HG03521 (cell line): ENCODE measurements at regions not wholly inside any gene's neighbourhood (a gene's known extent, or its start where the extent isn't known, plus 50 kb on each side); places are given as distances from the start of the nearest gene placed in this dataset.
"Not testable (repeated sequence)": the region's sequence is repeated elsewhere in the genome, so short reads cannot be mapped to it uniquely, and the experiment has no call there.

Source experiments
- ATAC-seq: cut with Tn5 transposase; IDR thresholded peaks from one replicate; pipeline ENCODE4 v1.9.1; 2021; ENCODE audit warnings: mild to moderate bottlenecking, moderate library complexity; ENCODE audit not compliant: unreplicated experiment

DNA sequence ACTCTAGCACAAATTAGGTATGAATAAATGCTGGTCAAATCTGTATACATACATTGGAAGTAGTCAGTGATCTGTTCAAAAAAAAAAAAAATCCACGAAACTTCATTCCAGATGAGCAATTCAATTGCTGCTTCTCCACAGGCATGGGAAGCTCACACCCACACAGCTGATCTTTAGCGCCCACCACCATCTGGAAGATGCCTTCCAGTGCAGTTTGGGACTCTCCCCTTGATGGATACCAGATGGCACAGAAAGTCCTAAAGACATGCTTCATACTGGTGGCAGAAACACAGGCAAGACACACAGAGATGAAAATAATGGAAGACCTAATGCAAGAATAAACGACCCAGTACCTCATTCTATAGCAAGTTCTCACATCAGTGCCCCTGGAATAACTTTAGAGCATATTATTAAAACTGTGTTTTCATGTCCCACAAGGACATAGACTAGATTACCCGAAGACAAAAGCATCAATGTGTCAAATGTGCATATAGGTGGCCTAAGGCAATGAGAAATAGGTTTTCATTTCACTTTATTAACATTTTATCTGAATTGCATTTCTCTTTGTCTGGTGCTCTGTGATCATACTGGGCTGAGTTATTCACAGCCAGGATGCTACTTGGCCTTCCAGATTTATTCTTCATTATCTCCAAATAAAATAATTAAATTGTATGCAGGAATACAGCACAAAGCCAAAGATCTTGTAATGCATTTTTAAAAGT is 135.4 kb upstream of the TAS2R1 start:
- ATAC-seq: no peak

DNA sequence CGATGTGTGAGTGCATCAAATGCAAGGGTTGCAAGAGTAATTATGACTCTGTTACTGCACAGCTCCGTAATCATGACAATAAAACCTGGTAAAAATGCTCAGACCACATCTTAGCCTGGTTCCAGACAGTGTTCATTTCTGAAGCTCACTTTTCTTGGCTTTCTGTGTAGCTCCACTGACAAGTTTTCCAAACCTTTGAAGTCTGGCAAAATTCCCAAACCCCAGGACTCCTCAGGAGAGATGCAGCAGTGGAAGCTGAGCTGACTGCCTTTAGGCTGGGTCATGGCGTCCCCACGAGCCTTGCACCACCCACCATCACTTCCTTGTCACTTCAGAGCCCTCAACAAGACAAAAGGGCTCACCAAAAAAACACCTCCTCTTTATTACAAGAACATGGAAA is 131.6 kb upstream of the TAS2R1 start:
- ATAC-seq: no peak

DNA sequence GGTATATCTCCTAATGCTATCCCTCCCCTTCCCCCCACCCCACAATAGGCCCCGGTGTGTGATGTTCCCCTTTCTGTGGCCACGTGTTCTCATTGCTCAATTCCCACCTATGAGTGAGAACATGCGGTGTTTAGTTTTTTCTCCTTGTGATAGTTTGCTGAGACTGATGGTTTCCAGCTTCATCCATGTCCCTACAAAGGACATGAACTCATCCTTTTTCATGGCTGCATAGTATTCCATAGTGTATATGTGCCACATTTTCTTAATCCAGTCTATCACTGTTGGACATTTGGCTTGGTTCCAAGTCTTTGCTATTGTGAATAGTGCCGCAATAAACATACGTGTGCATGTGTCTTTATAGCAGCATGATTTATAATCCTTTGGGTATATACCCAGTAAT is 122.5 kb upstream of the TAS2R1 start:
- not testable (repeated sequence) for ATAC-seq

DNA sequence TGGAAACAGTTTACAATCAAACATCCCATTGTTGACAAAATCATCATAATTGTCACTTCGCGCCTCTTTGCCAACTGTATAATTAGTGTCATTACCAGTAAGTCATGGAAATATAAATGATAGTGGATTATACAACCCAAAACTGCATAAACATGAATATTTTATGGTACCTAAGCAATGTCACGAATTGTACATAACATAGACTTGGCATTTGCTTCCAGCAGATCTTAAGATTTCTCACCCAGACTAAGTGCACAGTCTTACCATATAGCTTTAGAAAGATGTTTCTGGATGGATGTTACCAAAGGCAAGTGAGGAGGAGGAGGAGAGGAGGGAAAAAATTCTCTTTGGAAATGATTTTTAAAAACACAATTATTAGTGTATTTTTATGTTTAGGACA is 113.4 kb upstream of the TAS2R1 start:
- no peak for ATAC-seq

DNA sequence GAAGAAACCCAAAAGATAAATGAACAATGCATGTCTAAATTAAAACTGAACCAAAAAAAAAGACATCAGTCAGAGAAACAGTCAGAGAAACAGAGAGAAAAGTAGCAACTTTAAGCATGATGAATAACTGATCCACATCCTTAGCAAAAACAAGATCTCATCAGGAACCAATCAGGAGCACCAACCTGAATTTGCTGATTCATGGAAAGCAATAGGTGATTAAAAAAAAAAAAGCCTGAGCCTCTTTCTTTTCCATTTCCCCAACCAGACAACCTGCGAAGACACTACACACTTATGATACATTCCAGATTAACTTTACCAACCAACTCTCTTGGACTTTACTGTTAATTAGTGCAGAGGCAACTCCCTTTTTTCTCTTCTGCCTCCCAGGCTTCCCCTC is 112.7 kb upstream of the TAS2R1 start:
- ATAC-seq: no peak

- ATAC-seq: no peak
Measured at GRCh38 chr5:9739135-9739534, 109.0 kb upstream of the TAS2R1 start.

- ATAC-seq: no peak
Measured at GRCh38 chr5:9737265-9737664, 107.1 kb upstream of the TAS2R1 start.

- ATAC-seq: no peak
Measured at GRCh38 chr5:9733486-9733885, 103.3 kb upstream of the TAS2R1 start.

GRCh38 chr5:9731159-9731558 is 101.0 kb upstream of the TAS2R1 start:
- ATAC-seq: no peak

DNA sequence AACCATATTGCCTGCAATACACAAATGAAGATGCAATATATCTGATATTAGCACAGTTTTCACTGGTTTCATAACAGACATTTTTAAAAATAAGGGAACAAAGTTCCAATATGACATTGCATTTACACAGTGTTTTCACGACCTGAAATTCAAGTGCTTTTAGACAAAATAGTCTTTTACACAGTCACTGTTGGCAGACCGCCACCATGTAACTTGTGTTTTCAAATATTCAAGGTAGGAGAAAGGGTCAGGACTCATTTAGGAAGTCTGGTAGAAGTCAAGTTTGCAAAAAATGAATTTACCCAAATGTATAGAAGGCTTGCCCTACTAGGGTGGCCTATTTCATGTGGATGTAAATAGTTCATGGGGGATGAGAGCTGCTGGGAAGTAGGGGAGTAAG is 98.1 kb upstream of the TAS2R1 start:
- ATAC-seq: no peak

GRCh38 chr5:9726931-9727330 is 96.8 kb upstream of the TAS2R1 start:
- ATAC-seq: no peak

GRCh38 chr5:9725265-9725664 is 95.1 kb upstream of the TAS2R1 start:
- not testable (repeated sequence) for ATAC-seq

- no peak for ATAC-seq
Measured at GRCh38 chr5:9724707-9725106, 94.6 kb upstream of the TAS2R1 start.

DNA sequence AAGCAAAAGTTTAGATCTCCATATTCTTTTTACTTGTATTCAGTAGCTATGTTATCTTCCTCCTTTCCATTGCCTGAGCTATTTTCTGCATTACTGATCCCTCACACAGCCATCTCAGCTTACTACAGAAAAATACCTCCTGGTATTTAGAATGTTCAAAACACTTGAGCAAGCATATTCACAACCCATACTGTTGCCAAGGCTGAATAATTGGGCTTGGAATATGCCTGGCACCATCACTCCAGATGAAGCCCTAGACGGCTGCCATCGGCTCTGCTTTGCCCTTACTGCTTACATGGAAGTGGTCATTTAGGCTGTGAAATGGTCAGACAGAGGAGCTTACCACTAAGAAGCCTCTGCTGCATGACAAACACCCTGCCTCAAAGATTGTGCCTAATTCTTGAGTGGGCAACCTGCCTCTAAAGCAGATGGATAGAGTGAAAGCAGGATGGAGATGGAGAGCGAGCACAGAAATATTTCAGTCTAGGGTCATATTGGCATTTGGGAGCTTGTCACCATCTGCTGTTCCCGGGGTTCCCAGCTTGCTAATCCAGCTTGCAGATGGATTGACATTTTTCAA is 92.5 kb upstream of the TAS2R1 start:
- no peak for ATAC-seq

DNA sequence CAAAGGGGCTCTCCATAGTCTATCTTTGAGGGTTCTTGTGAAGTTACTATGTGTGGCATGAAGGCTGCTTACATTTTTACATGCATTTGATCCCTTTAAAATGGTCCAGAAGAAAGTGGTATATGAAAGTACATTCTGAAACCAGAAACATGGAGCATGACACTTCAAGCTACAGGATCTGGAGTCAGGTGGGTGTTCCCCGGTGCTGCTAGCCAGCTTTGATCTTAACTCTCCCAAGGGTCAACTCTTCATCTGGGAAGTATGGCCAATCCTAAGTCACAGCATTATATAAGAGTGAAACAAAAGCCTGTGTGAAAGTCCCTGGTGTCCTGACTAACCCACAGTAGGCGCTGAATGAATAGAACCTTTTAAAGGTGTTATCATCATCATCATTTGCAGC is 91.0 kb upstream of the TAS2R1 start:
- no peak for ATAC-seq

- no peak for ATAC-seq
Measured at GRCh38 chr5:9720361-9720760, 90.2 kb upstream of the TAS2R1 start.

GRCh38 chr5:9716838-9717281 is 86.7 kb upstream of the TAS2R1 start:
- peak; percentile 80 for ATAC-seq

- ATAC-seq: no peak
Measured at GRCh38 chr5:9715891-9716335, 85.8 kb upstream of the TAS2R1 start.

GRCh38 chr5:9713959-9714586 is 83.9 kb upstream of the TAS2R1 start:
- ATAC-seq: no peak

DNA sequence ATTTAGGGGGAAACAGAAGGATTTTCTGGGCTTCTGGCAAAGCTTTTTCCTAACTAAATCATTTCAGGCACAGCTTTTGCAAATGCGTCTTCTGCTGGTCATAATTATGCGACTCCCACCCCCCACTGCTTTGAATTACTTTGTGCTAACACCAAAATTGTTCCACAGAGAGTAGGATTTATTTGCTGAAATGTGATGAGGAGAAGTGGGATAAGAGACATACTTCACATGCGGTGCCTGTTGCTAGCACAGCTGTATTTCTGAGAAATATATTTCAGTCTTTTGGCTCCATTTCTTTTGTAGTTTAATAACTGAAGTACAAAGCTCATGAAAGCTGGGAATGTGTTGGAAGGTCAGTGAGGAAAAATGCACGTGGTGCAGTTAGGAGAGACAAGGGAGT is 83.2 kb upstream of the TAS2R1 start:
- ATAC-seq: no peak

- no peak for ATAC-seq
Measured at GRCh38 chr5:9712911-9713310, 82.8 kb upstream of the TAS2R1 start.

GRCh38 chr5:9712506-9712905 is 82.4 kb upstream of the TAS2R1 start:
- no peak for ATAC-seq
